HL-60 (cell line): ENCODE measurements at regions not wholly inside any gene's neighbourhood (a gene's known extent, or its start where the extent isn't known, plus 50 kb on each side); places are given as distances from the start of the nearest gene placed in this dataset.

Experiments used
- DNase-seq, 2 experiments: peaks; one replicate each; pipeline ENCODE4 v3.0.0-alpha.2; 2010 to 2020; ENCODE audit warnings: low read depth in 1 of 2, low spot score in 1 of 2
- H3K27ac ChIP-seq: fragments of 250-450 bp; sonication (Bioruptor Pico); replicated peaks from 2 replicates; pipeline ENCODE4 v1.5.1; 2020; ENCODE audit warnings: mild to moderate bottlenecking, moderate library complexity
- H3K27me3 ChIP-seq: fragments of 250-450 bp; sonication (Bioruptor Pico); 2 replicates; pipeline ENCODE4 v1.5.1; 2021; ENCODE audit warnings: mild to moderate bottlenecking, moderate library complexity; ENCODE audit not compliant: insufficient read depth, poor library complexity, severe bottlenecking
- H3K4me3 ChIP-seq: replicated peaks from 2 replicates; pipeline ENCODE4 v1.5.1; 2011; ENCODE audit warnings: mild to moderate bottlenecking, control low read depth, low read length; ENCODE audit not compliant: insufficient read depth
- GABPA ChIP-seq: IDR thresholded peaks from 2 replicates; pipeline ENCODE4 v1.6.1; 2012; ENCODE audit warnings: low read depth
- POLR2AphosphoS5 ChIP-seq: IDR thresholded peaks from 2 replicates; pipeline ENCODE4 v1.6.1; 2012; ENCODE audit warnings: low read depth
- SPI1 ChIP-seq: IDR thresholded peaks from 2 replicates; pipeline ENCODE4 v1.6.1; 2012; ENCODE audit warnings: low read depth, mild to moderate bottlenecking, borderline replicate concordance
- TF ChIP-seq, protein P1 (sequence below): IDR thresholded peaks from one replicate; pipeline ENCODE4 v1.5.1; 2011; ENCODE audit warnings: low read length, control low read depth, inconsistent platforms; ENCODE audit not compliant: insufficient read depth
- TF ChIP-seq, protein P2 (sequence below): IDR thresholded peaks from 2 replicates; pipeline ENCODE4 v1.6.1; 2012; ENCODE audit warnings: low read depth; ENCODE audit not compliant: insufficient replicate concordance

DNA sequence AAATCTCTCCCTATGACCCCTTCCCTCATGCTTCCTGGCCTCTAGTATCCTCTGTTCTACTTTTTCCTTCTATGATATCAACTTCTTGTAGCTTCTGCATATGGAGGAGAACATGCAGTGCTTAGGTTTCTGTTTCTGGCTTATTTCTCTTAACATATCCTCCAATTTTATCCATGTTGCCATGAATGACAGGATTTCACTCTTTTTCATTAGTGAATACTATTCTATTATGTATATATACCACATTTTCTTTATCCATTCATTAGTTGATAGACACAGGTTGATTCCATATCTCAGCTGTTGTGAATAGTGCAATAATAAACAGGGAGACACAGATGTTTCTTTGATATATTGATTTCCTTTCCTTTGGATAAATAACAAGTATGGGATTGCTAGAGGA is 123.3 kb upstream of the SESN3 start:
- H3K27ac ChIP-seq = no peak overlapping the region
- no peaks in the 10 kb centered on the region for H3K27me3 ChIP-seq
- TF ChIP-seq POLR2AphosphoS5 = no peak
- TF ChIP-seq GABPA = no peak
- TF ChIP-seq, protein P1, sequence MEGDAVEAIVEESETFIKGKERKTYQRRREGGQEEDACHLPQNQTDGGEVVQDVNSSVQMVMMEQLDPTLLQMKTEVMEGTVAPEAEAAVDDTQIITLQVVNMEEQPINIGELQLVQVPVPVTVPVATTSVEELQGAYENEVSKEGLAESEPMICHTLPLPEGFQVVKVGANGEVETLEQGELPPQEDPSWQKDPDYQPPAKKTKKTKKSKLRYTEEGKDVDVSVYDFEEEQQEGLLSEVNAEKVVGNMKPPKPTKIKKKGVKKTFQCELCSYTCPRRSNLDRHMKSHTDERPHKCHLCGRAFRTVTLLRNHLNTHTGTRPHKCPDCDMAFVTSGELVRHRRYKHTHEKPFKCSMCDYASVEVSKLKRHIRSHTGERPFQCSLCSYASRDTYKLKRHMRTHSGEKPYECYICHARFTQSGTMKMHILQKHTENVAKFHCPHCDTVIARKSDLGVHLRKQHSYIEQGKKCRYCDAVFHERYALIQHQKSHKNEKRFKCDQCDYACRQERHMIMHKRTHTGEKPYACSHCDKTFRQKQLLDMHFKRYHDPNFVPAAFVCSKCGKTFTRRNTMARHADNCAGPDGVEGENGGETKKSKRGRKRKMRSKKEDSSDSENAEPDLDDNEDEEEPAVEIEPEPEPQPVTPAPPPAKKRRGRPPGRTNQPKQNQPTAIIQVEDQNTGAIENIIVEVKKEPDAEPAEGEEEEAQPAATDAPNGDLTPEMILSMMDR = no peak
- TF ChIP-seq, protein P2, sequence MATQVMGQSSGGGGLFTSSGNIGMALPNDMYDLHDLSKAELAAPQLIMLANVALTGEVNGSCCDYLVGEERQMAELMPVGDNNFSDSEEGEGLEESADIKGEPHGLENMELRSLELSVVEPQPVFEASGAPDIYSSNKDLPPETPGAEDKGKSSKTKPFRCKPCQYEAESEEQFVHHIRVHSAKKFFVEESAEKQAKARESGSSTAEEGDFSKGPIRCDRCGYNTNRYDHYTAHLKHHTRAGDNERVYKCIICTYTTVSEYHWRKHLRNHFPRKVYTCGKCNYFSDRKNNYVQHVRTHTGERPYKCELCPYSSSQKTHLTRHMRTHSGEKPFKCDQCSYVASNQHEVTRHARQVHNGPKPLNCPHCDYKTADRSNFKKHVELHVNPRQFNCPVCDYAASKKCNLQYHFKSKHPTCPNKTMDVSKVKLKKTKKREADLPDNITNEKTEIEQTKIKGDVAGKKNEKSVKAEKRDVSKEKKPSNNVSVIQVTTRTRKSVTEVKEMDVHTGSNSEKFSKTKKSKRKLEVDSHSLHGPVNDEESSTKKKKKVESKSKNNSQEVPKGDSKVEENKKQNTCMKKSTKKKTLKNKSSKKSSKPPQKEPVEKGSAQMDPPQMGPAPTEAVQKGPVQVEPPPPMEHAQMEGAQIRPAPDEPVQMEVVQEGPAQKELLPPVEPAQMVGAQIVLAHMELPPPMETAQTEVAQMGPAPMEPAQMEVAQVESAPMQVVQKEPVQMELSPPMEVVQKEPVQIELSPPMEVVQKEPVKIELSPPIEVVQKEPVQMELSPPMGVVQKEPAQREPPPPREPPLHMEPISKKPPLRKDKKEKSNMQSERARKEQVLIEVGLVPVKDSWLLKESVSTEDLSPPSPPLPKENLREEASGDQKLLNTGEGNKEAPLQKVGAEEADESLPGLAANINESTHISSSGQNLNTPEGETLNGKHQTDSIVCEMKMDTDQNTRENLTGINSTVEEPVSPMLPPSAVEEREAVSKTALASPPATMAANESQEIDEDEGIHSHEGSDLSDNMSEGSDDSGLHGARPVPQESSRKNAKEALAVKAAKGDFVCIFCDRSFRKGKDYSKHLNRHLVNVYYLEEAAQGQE = no peak
- TF ChIP-seq SPI1 = no peak
- no peak overlapping the region for H3K4me3 ChIP-seq
- DNase-seq = no peak

DNA sequence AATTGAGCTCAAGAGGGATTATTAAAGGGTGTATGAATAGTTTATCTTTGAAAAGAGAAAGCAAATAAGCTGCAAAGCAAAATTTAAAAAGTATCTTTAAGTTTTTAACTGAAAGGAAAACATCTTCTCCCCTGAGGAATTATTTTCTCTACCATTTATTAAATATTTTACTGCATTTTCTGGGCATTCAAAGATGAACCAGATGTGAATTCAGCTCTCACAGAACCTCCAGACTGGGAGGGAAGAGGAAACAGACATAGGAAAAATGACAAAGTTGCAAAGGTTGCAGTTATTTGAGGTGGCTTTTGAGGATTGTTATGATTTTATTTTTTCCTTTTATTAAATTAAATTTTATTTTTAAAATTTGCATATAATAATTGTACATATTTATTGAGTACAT is 122.7 kb upstream of the SESN3 start:
- DNase-seq = no peak
- H3K4me3 ChIP-seq = no peak overlapping the region
- no peak overlapping the region for H3K27ac ChIP-seq
- TF ChIP-seq, protein P1 = no peak
- TF ChIP-seq, protein P2 = no peak
- TF ChIP-seq POLR2AphosphoS5 (no peak), SPI1 (no peak), GABPA (no peak)
- H3K27me3 ChIP-seq = no peaks in the 10 kb centered on the region

DNA sequence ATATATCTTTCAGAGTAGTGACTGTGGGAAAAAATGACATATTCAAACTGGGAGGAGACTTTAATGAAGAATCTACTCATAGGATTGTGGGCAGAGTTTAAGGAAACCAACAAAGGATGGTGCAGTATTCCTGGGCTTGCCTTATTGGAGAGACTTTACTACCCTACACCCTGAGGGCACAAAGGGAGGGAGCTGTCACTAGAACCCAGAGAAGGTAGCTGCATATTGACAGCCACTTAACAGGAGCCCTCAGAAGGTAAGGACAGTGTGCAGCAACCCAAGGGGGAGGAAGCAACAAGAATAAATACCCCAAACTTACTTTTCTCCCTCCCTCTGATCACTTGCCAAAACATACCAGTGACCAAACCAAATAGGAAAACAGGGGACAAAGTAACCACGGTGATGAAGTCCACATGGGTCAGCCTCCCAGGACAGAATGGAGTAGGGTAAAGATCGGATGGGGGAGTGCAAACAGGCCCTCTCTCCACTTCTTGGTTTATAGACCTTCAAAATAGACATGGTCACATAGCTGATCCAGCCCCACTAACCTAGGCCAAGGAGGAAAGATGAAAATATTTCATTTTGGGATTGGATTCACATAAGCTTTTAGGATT is 121.8 kb upstream of the SESN3 start:
- Histone ChIP-seq H3K4me3 (no peak overlapping the region), H3K27ac (no peak overlapping the region), H3K27me3 (no peaks in the 10 kb centered on the region)
- TF ChIP-seq POLR2AphosphoS5 (no peak), SPI1 (no peak), GABPA (no peak)
- TF ChIP-seq, protein P1 = no peak
- TF ChIP-seq, protein P2 = no peak
- no peak for DNase-seq
